SIG-M5 treated with dmso at 0.1 percent for 504 hours (cell line): ENCODE measurements at regions not wholly inside any gene's neighbourhood (a gene's known extent, or its start where the extent isn't known, plus 50 kb on each side); places are given as distances from the start of the nearest gene placed in this dataset.
"Not testable (repeated sequence)": the region's sequence is repeated elsewhere in the genome, so short reads cannot be mapped to it uniquely, and the experiment has no call there.

Experiments
- DNase-seq: peaks from one replicate; lab custom pipeline; 2025; ENCODE audit not compliant: unreplicated experiment; lab: John Stamatoyannopoulos, UW

- not testable (repeated sequence) for DNase-seq
These were observed 142.3 kb upstream of the KCNJ18 start for GRCh38 chr17:21550031-21550430.

DNA sequence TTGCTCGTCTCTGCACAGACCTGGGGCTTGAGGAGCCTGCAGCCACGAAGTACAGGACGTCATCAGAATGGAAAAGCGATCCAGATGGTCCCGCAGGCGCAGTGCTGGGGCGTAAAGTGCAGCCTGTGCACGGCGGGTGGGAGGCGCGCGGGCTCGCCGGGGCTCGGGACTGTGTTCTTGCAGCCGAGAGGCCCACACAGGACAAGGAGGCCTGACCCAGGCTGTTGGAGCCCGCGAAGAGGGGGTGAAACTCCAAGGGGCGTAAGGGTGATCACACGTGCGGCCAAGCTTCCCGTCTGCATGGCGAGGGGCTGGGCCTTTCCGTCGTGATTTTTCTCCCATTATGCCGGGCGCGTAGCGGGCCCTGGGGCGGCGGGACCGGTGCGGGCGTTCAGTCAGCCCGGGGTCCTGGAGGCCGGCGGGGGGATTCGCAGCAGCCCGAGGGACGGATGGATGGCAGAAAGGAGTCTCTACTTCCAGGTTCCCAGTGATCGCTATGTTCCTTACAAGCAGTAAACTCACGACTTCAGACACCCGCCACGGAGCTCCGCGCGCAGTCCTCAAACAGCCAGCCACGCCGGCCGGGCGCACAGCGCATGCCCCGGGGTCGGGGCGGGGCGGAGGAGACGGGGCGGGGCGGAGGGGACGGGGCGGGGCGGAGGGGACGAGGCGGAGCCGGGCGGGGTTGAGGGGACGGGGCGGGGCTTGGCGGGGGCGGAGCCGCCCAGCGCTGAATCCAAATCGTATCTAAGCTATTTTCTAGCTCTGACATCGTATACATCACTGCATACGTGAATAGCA lies 141.0 kb upstream of the KCNJ18 start:
- DNase-seq = peak; percentile 51

- not testable (repeated sequence) for DNase-seq
These were observed 133.4 kb upstream of the KCNJ18 start for GRCh38 chr17:21558921-21559320.

GRCh38 chr17:21564262-21564661 lies 128.1 kb upstream of the KCNJ18 start:
- DNase-seq = no peak

GRCh38 chr17:21564757-21565156 lies 127.6 kb upstream of the KCNJ18 start:
- not testable (repeated sequence) for DNase-seq

GRCh38 chr17:21570427-21570826 lies 121.9 kb upstream of the KCNJ18 start:
- not testable (repeated sequence) for DNase-seq

DNA sequence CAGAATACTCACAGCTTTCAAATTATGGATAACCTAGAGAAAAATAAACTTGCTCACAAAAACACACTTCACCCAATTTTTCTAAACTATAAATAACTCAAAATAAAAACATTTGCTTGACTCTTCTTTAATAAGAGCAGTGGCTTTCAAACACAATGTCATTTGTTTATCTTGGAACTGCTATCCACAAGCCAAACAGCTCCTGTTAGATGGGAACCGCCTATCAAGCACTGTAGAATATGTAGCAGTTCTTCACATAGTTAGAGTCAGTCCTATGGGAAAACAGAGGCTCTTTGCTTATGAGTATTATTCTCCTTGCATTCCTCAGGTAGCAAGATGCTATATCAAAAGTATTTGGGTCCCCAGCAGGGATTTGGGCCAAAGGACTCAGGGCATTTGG lies 120.2 kb upstream of the KCNJ18 start:
- DNase-seq = not testable (repeated sequence)

GRCh38 chr17:21573271-21573960 lies 118.9 kb upstream of the KCNJ18 start:
- DNase-seq = not testable (repeated sequence)

- no peak for DNase-seq
These were observed 118.2 kb upstream of the KCNJ18 start for GRCh38 chr17:21573961-21574610.

DNA sequence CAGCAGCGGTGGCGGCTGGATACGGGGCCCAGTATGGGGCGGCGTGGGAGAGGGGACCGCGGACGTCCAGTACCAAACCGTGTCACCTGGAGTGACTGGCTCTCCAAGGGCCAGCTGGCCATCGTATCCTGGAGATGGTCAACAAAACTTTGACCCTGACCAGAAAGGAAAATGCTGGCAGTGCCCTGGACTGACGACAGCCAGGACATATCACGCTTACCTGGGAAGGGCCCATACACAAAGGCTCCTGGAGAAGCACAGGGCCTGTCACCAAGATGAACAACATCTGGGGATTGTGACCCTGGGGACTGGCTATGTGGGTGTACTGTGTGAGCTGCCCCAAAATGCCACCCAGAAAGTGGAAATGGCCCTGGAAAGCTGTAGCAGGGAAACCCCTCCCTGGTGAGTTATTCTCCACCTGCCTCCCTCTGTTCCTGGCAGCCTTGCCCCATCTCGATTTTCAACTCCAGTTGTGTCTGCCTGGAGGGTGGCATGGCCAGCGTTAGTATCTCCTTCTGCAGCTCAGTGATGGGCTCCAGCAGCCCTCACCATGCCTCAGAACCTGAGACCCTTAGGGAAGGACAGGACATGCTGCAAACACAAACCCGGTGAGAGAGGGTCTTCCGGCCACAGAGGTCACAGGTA lies 117.6 kb upstream of the KCNJ18 start:
- not testable (repeated sequence) for DNase-seq

- DNase-seq = not testable (repeated sequence)
These were observed 113.5 kb upstream of the KCNJ18 start for GRCh38 chr17:21578783-21579182.

DNA sequence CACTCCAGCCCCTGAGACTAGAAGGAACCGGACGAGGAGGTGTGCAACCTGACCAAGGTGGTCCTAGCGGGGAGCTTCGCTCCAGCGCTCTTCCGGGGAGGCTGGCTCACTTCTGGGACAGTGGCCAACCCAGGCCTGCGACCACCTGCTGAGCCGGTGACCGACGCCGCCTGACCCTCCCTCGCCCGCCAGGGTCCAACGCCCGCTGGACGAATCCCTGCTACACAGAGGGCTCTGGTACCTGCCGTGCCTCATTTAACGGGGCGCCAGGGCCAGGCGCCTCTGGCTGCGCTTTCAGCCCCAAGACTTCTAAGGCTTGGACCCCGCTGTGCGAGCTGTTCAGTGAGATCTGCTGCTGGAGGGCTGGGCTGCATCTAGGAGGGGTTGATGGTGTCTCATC lies 99.5 kb upstream of the KCNJ18 start:
- no peak for DNase-seq

DNA sequence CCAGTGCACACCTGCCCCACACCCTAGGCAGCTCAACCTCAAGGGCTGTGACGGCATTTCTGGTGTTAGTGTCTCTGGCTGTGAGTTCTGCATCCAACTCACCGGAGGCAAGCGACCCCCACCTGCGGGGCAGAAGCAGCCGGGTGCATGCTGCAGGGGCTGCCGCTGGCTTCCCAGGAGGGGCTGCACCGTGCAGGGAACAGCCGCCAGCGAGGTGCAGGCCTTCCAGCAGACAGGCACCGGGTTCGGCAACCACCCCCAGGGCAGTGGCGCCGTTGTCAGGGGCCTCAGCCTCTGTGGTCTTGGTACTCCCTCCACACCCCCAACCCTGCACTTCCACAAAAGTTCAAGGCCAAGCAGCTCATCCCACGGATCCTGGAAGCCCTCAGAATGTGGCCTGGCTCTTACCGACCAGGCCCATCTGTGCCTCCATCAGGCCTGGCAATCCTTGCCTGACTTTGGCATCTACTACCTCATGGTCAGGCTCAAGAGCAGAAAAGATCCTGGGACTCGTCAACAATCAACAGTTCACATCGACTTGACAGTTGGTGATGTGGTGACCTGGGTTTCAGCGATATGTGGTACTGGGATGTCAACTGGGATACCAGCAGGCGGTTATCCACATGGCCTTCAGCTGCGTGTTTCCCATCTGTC lies 98.7 kb upstream of the KCNJ18 start:
- DNase-seq = not testable (repeated sequence)

DNA sequence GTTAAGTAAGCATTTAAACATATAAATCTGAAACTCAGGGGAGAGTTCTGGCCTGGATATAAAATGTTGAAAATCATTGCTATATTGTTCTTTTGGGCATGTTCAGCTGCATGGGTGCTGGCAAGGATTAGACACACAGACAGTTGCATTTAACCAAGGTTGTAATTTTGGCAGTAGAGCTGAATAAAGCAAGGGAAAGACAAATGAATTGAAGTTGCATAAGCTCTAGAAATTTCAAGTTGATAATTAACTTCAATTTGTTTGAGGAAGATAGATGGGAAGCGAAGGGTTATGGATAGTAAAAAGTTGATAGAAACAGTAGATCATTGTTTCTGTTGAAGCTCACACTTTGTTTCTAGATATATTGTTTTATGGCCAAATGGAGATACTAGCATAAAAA lies 97.2 kb upstream of the KCNJ18 start:
- no peak for DNase-seq

- DNase-seq = no peak
These were observed 90.1 kb upstream of the KCNJ18 start for GRCh38 chr17:21602176-21602575.

DNA sequence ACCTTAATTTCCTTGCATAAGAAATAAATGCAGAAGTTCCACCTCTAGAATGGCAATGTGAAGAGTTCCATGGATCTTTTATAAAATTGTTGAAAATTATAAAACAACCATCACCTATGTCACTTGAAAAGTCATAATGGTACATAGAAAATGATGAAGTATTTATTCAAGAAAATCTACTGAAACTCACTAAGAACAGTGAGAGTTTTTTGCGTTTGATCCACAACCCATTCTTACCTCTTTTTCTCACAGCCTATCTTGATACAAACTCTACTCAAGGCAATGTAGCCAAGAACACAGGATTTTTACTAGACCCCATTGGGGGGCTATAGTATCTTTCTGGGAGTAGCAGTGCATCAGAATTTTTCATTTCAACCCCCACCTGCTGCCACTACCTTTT lies 89.0 kb upstream of the KCNJ18 start:
- not testable (repeated sequence) for DNase-seq

DNA sequence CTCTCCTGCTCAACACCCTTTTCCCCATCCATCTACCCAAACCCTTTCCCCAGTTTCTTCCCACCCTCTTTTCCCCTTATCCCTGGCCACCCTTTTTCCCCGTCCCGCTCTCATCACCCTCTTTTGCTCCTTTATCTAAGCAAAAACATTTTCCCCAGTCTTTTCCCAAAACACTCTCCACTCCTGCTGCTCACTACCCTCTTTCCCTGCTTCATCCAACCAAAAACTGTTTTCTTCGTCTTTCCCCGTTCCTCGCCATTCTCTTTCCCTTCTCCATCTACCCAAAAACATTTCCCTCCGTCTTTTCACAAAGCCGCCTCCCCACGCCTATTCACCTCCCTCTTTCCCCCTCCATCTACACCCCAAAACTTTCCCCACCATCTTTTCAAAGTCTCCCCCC lies 80.9 kb upstream of the KCNJ18 start:
- DNase-seq = not testable (repeated sequence)

DNA sequence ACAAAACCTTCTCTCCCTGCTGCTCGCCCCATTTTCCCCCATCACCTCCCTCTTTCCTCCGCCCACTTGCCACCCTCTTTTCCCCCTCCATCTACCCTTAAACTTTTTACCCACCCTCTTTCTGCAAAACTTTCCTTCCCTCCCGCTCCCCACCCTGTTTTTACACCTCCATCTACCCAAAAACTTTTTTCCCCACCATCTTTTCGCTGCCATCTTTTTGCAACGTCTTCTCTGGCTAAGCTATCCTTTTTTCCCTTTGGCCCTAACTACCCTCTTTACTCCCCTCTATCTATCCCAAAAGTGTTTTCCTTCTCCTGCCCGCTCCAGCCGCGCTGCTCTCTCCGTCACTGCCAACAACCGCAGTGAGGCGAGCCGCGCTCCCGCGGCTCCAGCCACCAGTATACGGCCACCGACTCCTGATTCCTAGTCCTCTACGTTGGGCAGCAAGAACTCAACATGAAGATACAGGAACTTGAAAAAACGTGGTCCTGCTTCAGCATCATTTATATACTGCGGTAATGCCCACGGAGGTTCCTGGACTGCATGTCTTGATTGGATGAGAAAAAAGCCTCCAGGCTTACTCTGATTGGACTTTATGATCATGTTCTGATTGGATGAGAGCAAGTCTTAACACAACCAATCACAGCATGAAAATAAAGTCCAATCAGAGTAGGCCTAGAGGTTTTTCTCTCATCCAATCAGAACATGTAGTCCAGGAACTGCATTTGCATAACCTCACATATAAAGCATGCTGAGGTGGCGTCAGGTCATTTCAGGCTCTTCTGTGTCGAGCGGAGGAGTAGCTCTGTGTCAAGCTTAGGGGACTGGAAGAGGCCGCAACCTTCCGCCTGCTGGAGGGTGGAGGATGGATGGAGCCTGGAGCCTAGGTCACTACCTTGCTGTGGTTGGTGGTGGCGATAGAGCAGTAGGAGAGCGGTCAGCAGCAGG lies 79.9 kb upstream of the KCNJ18 start:
- DNase-seq = not testable (repeated sequence)

- DNase-seq = no peak
These were observed 79.3 kb upstream of the KCNJ18 start for GRCh38 chr17:21613071-21613429.

- DNase-seq = not testable (repeated sequence)
These were observed 65.3 kb upstream of the KCNJ18 start for GRCh38 chr17:21626987-21627386.
